B cell (primary cell): ENCODE measurements at regions not wholly inside any gene's neighbourhood (a gene's known extent, or its start where the extent isn't known, plus 50 kb on each side); places are given as distances from the start of the nearest gene placed in this dataset.

Experiments
- ATAC-seq: fragments of 200-7000 bp; cut with Tn5 transposase; one replicate; pipeline ENCODE4 v1.10.0; 2021; ENCODE audit warnings: low read depth, mild to moderate bottlenecking, moderate number of reproducible peaks, moderate library complexity
- CTCF ChIA-PET: fragments of 350-600 bp; sonication (Branson Sonifier 250); formaldehyde crosslinking; loops from one replicate; lab custom pipeline; 2021; ENCODE audit warnings: antibody characterized with exemption, inconsistent platforms; lab: Charles Lee
- POLR2A ChIA-PET: fragments of 350-600 bp; sonication (Branson Sonifier 250); formaldehyde crosslinking; loops from one replicate; lab custom pipeline; 2021; ENCODE audit warnings: antibody characterized with exemption; lab: Charles Lee
- DNase-seq: peaks from one replicate; pipeline ENCODE4 v3.0.0; 2013
- H2AFZ ChIP-seq: 2 replicates; pipeline ENCODE4 v1.6.1; 2012; ENCODE audit warnings: mild to moderate bottlenecking, low read depth, low read length; ENCODE audit not compliant: insufficient read depth, poor library complexity, severe bottlenecking
- H3K27ac ChIP-seq, 2 donors: 1 replicate in 1 of 2; 2 replicates in 1 of 2; pipeline ENCODE4 v1.5.1; 2012 to 2013; ENCODE audit warnings: low read length in 2 of 2, mild to moderate bottlenecking in 2 of 2, moderate library complexity in 1 of 2
- H3K27me3 ChIP-seq, 4 experiments: fragments of 200-600 bp in 1 of 4; sonication (generic) in 1 of 4; replicated peaks in 1 of 4; 1 replicate in 2 of 4; 2 replicates in 2 of 4; pipeline versions ENCODE4 v1.6.1 to v1.7.0; 2013 to 2016; ENCODE audit warnings: low read length in 3 of 4, mild to moderate bottlenecking in 2 of 4, mixed read lengths in 1 of 4, moderate library complexity in 1 of 4; ENCODE audit not compliant: insufficient read depth in 4 of 4, control insufficient read depth in 3 of 4; ENCODE audit errors: control extremely low read depth in 1 of 4
- H3K36me3 ChIP-seq, 2 experiments: replicated peaks in 1 of 2; 1 replicate in 1 of 2; 2 replicates in 1 of 2; pipeline versions ENCODE4 v1.6.1 to v1.7.1; 2013; ENCODE audit warnings: low read length in 1 of 2; ENCODE audit not compliant: insufficient read depth in 2 of 2, control insufficient read depth in 1 of 2; ENCODE audit errors: control extremely low read depth in 1 of 2, extremely low read depth in 1 of 2
- H3K4me1 ChIP-seq, 2 donors: fragments of 200-600 bp in 1 of 2; sonication (generic) in 1 of 2; 1 replicate in 1 of 2; 2 replicates in 1 of 2; pipeline versions ENCODE4 v1.5.1 to v1.6.1; 2013 to 2017; ENCODE audit warnings: low read length in 2 of 2; ENCODE audit not compliant: control insufficient read depth in 2 of 2, insufficient read depth in 2 of 2
- H3K4me2 ChIP-seq: replicated peaks from 2 replicates; pipeline ENCODE3; 2012; ENCODE audit warnings: mild to moderate bottlenecking, low read depth, low read length; ENCODE audit not compliant: poor library complexity, severe bottlenecking
- H3K4me3 ChIP-seq, 5 experiments: fragments of 200-600 bp in 1 of 5; sonication (generic) in 1 of 5; 1 replicate in 3 of 5; 2 replicates in 2 of 5; pipeline versions ENCODE4 v1.5.1 to v1.7.0; 2011 to 2016; ENCODE audit warnings: low read length in 4 of 5, mild to moderate bottlenecking in 4 of 5, low read depth in 2 of 5, control low read depth in 1 of 5, moderate library complexity in 1 of 5; ENCODE audit not compliant: insufficient read depth in 1 of 5; ENCODE audit errors: control extremely low read depth in 1 of 5, extremely low read depth in 1 of 5
- H3K79me2 ChIP-seq: fragments of 200-600 bp; sonication (generic); one replicate; pipeline ENCODE4 v1.6.0; 2016; ENCODE audit warnings: low read length; ENCODE audit not compliant: control insufficient read depth, insufficient read depth
- H3K9ac ChIP-seq: fragments of 200-600 bp; sonication (generic); 2 replicates; pipeline ENCODE4 v1.6.1; 2017; ENCODE audit warnings: mild to moderate bottlenecking, low read length, moderate library complexity
- H3K9me3 ChIP-seq, 3 donors: one replicate each; pipeline versions ENCODE4 v1.6.1 to v1.7.1; 2013; ENCODE audit warnings: low read length in 2 of 3; ENCODE audit not compliant: control insufficient read depth in 2 of 3, insufficient read depth in 1 of 3; ENCODE audit errors: control extremely low read depth in 1 of 3
- H4K20me1 ChIP-seq: 2 replicates; pipeline ENCODE4 v1.6.0; 2012; ENCODE audit warnings: mild to moderate bottlenecking, low read length; ENCODE audit not compliant: insufficient read depth, control insufficient read depth, poor library complexity, severe bottlenecking
- H3K27ac Mint-ChIP-seq: one replicate; pipeline ENCODE4 v1.8.0; 2021; ENCODE audit warnings: mixed read lengths
- H3K27me3 Mint-ChIP-seq: one replicate; pipeline ENCODE4 v1.8.0; 2021; ENCODE audit warnings: mixed read lengths
- H3K4me1 Mint-ChIP-seq: one replicate; pipeline ENCODE4 v1.8.0; 2021; ENCODE audit warnings: mixed read lengths
- H3K4me3 Mint-ChIP-seq: one replicate; pipeline ENCODE4 v1.8.0; 2021; ENCODE audit warnings: mixed read lengths
- H3K9me3 Mint-ChIP-seq: one replicate; pipeline ENCODE4 v1.8.0; 2022; ENCODE audit warnings: mixed read lengths; ENCODE audit not compliant: insufficient read depth
- CTCF ChIP-seq: fragments of 200-600 bp; IDR thresholded peaks from one replicate; pipeline ENCODE4 v1.8.0; 2022; ENCODE audit warnings: antibody characterized with exemption, mild to moderate bottlenecking
- EZH2 ChIP-seq: IDR thresholded peaks from 2 replicates; pipeline ENCODE4 v1.6.1; 2012; ENCODE audit warnings: borderline replicate concordance, low read depth, mild to moderate bottlenecking, moderate library complexity, low read length; ENCODE audit not compliant: insufficient read depth, poor library complexity, severe bottlenecking
- WGBS: methylation state at CpG from one replicate; pipeline ENCODE4 v1.1.5; 2013; ENCODE audit warnings: missing lambda C conversion rate; ENCODE audit not compliant: insufficient coverage; 5-methylcytosine and 5-hydroxymethylcytosine counted together
- intact Hi-C: fragments of 100-400 bp; cut with micrococcal nuclease; formaldehyde crosslinking; loops from one replicate; pipeline ENCODE4 v1.10.0; 2022

GRCh38 chr9:90114641-90115425, 510.0 kb downstream of the GADD45G start:
- WGBS: 93% methylated on average over 3 of the region's 4 CpGs
- no peaks in the 10 kb centered on the region for H3K4me1 Mint-ChIP-seq
- CTCF ChIA-PET: no interaction called here

More at GRCh38 chr9:90114641-90115425, 510.0 kb downstream of the GADD45G start:
- DNase-seq (no peak), ATAC-seq (no peak)
- Histone ChIP-seq H2AFZ (no peak overlapping the region), H3K9me3 (no peaks in the 10 kb centered on the region), H4K20me1 (no peaks in the 10 kb centered on the region), H3K79me2 (no peaks in the 10 kb centered on the region), H3K27ac (no peak overlapping the region), H3K9ac (no peak overlapping the region), H3K4me1 (no peaks in the 10 kb centered on the region), H3K4me3 (no peak overlapping the region), H3K36me3 (no peaks in the 10 kb centered on the region), H3K27me3 (peaks cover 0 to 7% (median 0%) of the 10 kb centered on the region in 4 experiments), H3K4me2 (no peak overlapping the region)
- TF ChIP-seq EZH2 (no peak), CTCF (no peak)
- Mint-ChIP-seq H3K27me3 (peaks cover 29% of the 10 kb centered on the region), H3K9me3 (peaks cover 2% of the 10 kb centered on the region), H3K27ac (no peak overlapping the region), H3K4me3 (no peak overlapping the region)
- intact Hi-C loops: no loop called here
- POLR2A ChIA-PET: no interaction called here
